ENCODE measurements at regions not wholly inside any gene's neighbourhood (a gene's known extent, or its start where the extent isn't known, plus 50 kb on each side); places are given as distances from the start of the nearest gene placed in this dataset.

DNA sequence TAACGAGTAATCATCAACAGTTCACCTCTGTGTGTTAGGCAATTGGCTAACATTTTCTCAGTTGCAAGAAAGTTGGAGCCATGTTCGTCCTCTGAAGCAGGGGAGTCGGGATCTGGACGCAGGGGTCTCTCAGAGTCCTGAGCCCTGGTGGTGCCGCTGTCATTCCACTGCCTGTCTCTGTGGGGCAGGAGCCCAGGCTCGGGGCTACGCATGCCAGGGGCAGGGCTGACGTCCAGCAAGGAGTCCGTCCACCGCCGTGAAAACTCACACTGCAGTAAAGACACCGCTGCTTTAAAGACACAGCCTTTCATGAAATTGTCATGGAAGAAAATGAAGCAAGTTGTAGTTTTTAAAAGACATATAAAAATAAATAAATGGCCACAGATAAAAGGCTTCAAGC lies 571.1 kb upstream of the SOX11 start:
- Histone ChIP-seq H3K9me3 (ENCODE audit: insufficient read depth, low read depth, low read length) (no peaks in the 10 kb centered on the region), H3K4me1 (ENCODE audit: insufficient read depth, low read length) (peaks cover 11% of the 10 kb centered on the region), H3K27ac (ENCODE audit: low read depth, low read length) (no peak overlapping the region), H3K9ac (ENCODE audit: low read depth, low read length) (no peak overlapping the region), H3K36me3 (ENCODE audit: insufficient read depth, low read length) (no peaks in the 10 kb centered on the region), H3K27me3 (ENCODE audit: insufficient read depth, low read length) (no peaks in the 10 kb centered on the region), H3K4me3 (ENCODE audit: low read length) (no peak overlapping the region)
- 96% methylated on average over 12 of the region's 12 CpGs for WGBS

DNA sequence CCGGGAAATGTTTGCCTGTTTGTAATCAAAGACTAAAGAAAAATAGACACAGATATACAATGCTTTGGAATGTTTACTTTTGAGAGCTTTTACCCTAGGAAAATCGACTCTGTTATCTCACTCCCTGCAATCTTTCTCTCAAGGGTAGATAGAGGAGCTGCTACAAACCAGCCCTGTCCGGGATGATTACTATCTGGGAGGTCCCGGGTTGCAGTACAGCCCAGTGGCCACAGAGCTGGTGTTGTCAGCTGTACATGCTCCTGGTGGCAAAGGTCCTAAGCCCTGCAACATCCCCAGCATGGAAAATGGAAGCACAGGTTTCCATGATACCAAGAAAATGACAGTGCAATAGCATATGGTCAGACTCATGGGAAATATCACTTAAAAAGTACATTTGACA lies 570.5 kb upstream of the SOX11 start:
- WGBS: 74% methylated on average over 3 of the region's 4 CpGs
- no peaks in the 10 kb centered on the region for H3K9me3 ChIP-seq (ENCODE audit: insufficient read depth, low read depth, low read length)
- no peak overlapping the region for H3K9ac ChIP-seq (ENCODE audit: low read depth, low read length)
- no peak overlapping the region for H3K27ac ChIP-seq (ENCODE audit: low read depth, low read length)
- H3K27me3 ChIP-seq (ENCODE audit: insufficient read depth, low read length): no peaks in the 10 kb centered on the region
- H3K4me3 ChIP-seq (ENCODE audit: low read length): no peak overlapping the region
- peaks cover 13% of the 10 kb centered on the region for H3K4me1 ChIP-seq (ENCODE audit: insufficient read depth, low read length)
- no peaks in the 10 kb centered on the region for H3K36me3 ChIP-seq (ENCODE audit: insufficient read depth, low read length)

- no peak overlapping the region for H3K4me3 ChIP-seq (ENCODE audit: low read length)
- H3K36me3 ChIP-seq (ENCODE audit: insufficient read depth, low read length): no peaks in the 10 kb centered on the region
- H3K4me1 ChIP-seq (ENCODE audit: insufficient read depth, low read length): peaks cover 13% of the 10 kb centered on the region
- no peaks in the 10 kb centered on the region for H3K27me3 ChIP-seq (ENCODE audit: insufficient read depth, low read length)
- no peak overlapping the region for H3K9ac ChIP-seq (ENCODE audit: low read depth, low read length)
- 99% methylated on average over 4 of the region's 4 CpGs for whole genome bisulfite sequencing
- no peaks in the 10 kb centered on the region for H3K9me3 ChIP-seq (ENCODE audit: insufficient read depth, low read depth, low read length)
- H3K27ac ChIP-seq (ENCODE audit: low read depth, low read length): no peak overlapping the region
These were observed 568.5 kb upstream of the SOX11 start for GRCh38 chr2:5123582-5124196.

- 24% methylated on average over 1 of the region's 2 CpGs for WGBS
These were observed 567.0 kb upstream of the SOX11 start for GRCh38 chr2:5125017-5125730.

DNA sequence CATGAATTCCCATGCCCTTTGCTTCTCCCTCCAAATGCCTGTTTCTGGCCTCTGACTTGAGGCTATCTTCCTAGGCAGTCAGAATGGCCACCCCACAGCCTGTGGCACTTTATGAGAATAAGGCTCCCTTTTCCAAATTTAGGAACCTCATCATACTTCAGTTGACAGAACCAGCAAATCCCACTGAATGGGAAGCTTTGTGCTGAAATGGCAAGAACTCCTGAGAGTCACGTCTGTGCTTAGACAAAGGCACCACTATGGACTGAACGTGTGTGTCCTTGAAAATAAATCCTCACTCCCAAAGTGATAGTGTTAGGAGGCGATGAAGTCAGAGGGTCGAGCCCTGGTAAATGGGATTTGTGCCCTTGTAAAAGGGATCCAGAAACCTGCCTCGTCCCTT lies 559.9 kb upstream of the SOX11 start:
- H3K4me1 ChIP-seq (ENCODE audit: insufficient read depth, low read length): no peaks in the 10 kb centered on the region
- H3K36me3 ChIP-seq (ENCODE audit: insufficient read depth, low read length): no peaks in the 10 kb centered on the region
- no peaks in the 10 kb centered on the region for H3K9me3 ChIP-seq (ENCODE audit: insufficient read depth, low read depth, low read length)
- no peaks in the 10 kb centered on the region for H3K27me3 ChIP-seq (ENCODE audit: insufficient read depth, low read length)
- H3K27ac ChIP-seq (ENCODE audit: low read depth, low read length): no peak overlapping the region
- H3K9ac ChIP-seq (ENCODE audit: low read depth, low read length): no peak overlapping the region
- WGBS: 98% methylated on average over 5 of the region's 5 CpGs
- H3K4me3 ChIP-seq (ENCODE audit: low read length): no peak overlapping the region

More at GRCh38 chr2:5125017-5125730, 567.0 kb upstream of the SOX11 start:
- Histone ChIP-seq H3K4me1 (ENCODE audit: insufficient read depth, low read length) (peaks cover 13% of the 10 kb centered on the region), H3K9me3 (ENCODE audit: insufficient read depth, low read depth, low read length) (no peaks in the 10 kb centered on the region), H3K4me3 (ENCODE audit: low read length) (peak overlapping the region; percentile 20), H3K36me3 (ENCODE audit: insufficient read depth, low read length) (no peaks in the 10 kb centered on the region), H3K9ac (ENCODE audit: low read depth, low read length) (0 out of 2 replicates have a peak overlapping the region, but pooled peaks have one; percentile 19), H3K27ac (ENCODE audit: low read depth, low read length) (peak overlapping the region; percentile 85; the same call in 1 of the 2 replicates), H3K27me3 (ENCODE audit: insufficient read depth, low read length) (no peaks in the 10 kb centered on the region)

DNA sequence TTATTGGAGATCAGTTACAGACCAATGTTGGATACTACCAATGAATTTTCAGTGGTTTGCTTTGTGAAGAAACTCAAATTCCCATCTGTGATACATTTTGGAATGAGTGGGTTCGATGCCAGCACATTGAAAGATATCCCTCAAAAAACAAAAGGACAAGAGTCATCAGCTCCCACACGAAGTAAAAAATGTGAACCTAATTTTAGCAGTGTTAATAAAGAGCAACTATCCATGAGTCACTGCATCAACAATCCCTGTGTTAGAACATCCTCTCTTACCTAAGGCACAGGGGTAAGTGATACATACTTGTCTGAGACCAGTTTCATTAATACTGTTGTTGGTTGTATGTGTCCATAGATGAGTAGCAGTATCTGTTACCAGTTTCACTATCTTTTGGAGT lies 551.8 kb upstream of the SOX11 start:
- Histone ChIP-seq H3K4me3 (ENCODE audit: low read length) (no peak overlapping the region), H3K9me3 (ENCODE audit: insufficient read depth, low read depth, low read length) (no peaks in the 10 kb centered on the region), H3K36me3 (ENCODE audit: insufficient read depth, low read length) (no peaks in the 10 kb centered on the region), H3K27ac (ENCODE audit: low read depth, low read length) (no peak overlapping the region), H3K27me3 (ENCODE audit: insufficient read depth, low read length) (no peaks in the 10 kb centered on the region), H3K4me1 (ENCODE audit: insufficient read depth, low read length) (no peaks in the 10 kb centered on the region), H3K9ac (ENCODE audit: low read depth, low read length) (no peak overlapping the region)
- 69% methylated on average over 2 of the region's 2 CpGs for WGBS

DNA sequence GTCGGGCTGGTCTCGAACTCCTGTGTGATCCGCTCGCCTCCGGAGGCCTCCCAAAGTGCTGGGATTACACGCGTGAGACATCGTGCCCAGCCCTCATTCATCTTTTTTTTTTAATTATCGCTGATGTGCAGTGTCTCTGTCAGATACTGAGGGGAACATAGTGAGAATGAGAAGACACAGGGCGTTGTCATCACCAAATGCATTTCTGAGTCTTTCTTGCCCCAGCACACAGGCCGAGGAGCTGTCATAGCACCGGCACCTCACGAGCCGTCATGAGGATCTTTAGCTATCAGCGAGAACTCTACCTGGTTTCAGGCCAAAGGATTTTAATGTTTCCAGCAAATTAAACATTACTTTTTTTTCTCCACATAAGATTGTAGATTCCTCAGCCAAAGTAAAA lies 548.0 kb upstream of the SOX11 start:
- WGBS: 98% methylated on average over 15 of the region's 15 CpGs
- Histone ChIP-seq H3K4me3 (ENCODE audit: low read length) (no peak overlapping the region), H3K9ac (ENCODE audit: low read depth, low read length) (no peak overlapping the region), H3K27me3 (ENCODE audit: insufficient read depth, low read length) (no peaks in the 10 kb centered on the region), H3K27ac (ENCODE audit: low read depth, low read length) (no peak overlapping the region), H3K9me3 (ENCODE audit: insufficient read depth, low read depth, low read length) (peaks cover 9% of the 10 kb centered on the region), H3K4me1 (ENCODE audit: insufficient read depth, low read length) (no peaks in the 10 kb centered on the region), H3K36me3 (ENCODE audit: insufficient read depth, low read length) (no peaks in the 10 kb centered on the region)

DNA sequence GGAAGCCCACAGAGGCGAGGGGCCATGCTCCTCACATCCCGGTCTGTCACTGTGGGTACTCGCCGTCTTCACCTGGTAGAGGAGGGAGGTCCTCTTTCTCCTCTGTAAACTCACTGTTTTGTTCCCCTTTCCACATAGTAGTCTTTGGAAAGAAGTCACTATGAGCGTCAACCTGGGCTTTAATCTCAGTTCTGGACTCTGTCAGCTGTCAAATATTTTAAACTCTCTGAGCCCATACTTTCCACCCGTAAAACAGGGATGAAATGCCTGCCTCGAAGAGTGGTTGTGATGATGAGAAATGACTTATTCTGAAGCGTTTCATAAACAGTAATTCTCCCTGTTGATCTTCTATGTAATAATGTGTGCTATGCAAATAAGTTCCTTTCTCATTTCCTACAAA lies 547.1 kb upstream of the SOX11 start:
- H3K9me3 ChIP-seq (ENCODE audit: insufficient read depth, low read depth, low read length): peaks cover 16% of the 10 kb centered on the region
- H3K27me3 ChIP-seq (ENCODE audit: insufficient read depth, low read length): no peaks in the 10 kb centered on the region
- WGBS: 96% methylated on average over 8 of the region's 8 CpGs
- H3K9ac ChIP-seq (ENCODE audit: low read depth, low read length): no peak overlapping the region
- no peaks in the 10 kb centered on the region for H3K4me1 ChIP-seq (ENCODE audit: insufficient read depth, low read length)
- no peak overlapping the region for H3K27ac ChIP-seq (ENCODE audit: low read depth, low read length)
- H3K36me3 ChIP-seq (ENCODE audit: insufficient read depth, low read length): no peaks in the 10 kb centered on the region
- H3K4me3 ChIP-seq (ENCODE audit: low read length): no peak overlapping the region

DNA sequence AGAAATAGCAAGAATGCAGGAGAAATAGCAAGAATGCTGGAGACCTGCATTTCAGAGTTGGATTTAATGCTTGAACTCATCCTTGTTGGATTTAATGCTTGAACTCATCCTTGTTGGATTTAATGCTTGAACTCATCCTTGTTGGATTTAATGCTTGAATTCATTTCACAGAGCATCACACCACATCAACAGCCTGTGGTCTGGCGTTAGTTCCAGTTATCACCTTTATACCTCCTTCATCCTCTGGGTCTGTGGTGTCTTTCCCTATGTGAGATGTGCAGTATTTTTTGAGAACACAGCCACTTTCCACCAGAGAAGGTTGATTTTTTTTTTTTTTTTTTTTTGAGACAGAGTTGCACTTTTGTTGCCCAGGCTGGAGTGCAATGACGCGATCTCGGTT lies 546.4 kb upstream of the SOX11 start:
- Histone ChIP-seq H3K27ac (ENCODE audit: low read depth, low read length) (no peak overlapping the region), H3K4me3 (ENCODE audit: low read length) (no peak overlapping the region), H3K4me1 (ENCODE audit: insufficient read depth, low read length) (no peaks in the 10 kb centered on the region), H3K9me3 (ENCODE audit: insufficient read depth, low read depth, low read length) (peaks cover 16% of the 10 kb centered on the region), H3K36me3 (ENCODE audit: insufficient read depth, low read length) (no peaks in the 10 kb centered on the region), H3K27me3 (ENCODE audit: insufficient read depth, low read length) (no peaks in the 10 kb centered on the region), H3K9ac (ENCODE audit: low read depth, low read length) (no peak overlapping the region)
- 98% methylated on average over 3 of the region's 4 CpGs for WGBS

DNA sequence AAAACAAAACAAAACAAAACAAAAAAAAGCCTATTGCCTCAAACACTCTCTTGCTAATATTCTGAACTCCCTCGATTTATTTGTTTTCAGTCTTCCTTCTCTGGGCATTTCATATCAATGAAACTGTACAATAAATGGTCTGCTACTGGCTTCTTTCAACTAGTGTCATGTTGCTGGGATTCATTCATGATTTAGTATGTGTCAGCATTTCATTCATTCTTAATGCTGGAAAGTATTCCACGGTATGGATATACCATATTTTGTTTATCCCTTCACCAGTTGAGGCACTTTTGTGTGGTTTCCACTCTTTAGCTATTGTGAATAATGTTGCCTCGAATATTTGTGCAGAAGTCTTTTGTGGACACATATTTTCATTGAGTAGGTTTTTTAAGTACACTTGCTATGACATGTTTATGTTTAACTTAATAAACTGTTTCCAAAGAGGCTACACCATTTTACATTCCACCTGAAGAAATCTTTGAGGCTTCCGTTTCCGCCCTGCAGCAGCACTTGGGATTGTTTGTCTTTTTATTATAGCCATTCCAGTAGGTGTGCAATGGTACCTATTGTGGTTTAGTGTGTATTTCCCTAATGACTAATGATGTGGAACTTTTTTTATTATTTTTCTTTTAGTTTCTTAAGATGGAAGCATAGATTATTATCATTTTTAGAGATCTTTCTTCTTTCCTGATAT lies 543.6 kb upstream of the SOX11 start:
- 94% methylated on average over 5 of the region's 5 CpGs for WGBS

DNA sequence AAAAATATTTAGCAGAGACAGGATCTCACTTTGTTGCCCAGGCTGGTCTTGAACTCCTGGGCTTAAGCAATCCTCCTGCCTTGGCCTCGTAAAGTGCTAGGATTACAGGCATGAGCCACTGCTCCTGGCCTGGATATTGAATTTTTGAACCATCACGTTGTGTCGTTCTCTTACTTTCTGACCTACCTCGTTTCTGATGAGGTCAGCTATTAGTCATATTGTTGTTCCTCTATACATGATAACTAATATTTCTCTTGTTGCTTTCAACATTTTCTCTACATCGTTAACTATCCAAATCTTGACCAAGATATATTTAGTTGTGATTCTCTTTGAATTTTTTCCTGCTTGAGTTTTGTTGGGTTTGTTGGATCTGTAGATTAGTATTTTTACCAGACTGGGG lies 541.3 kb upstream of the SOX11 start:
- WGBS: 97% methylated on average over 4 of the region's 5 CpGs
- Histone ChIP-seq H3K27ac (ENCODE audit: low read depth, low read length) (no peak overlapping the region), H3K27me3 (ENCODE audit: insufficient read depth, low read length) (no peaks in the 10 kb centered on the region), H3K9me3 (ENCODE audit: insufficient read depth, low read depth, low read length) (peaks cover 16% of the 10 kb centered on the region), H3K4me3 (ENCODE audit: low read length) (no peak overlapping the region), H3K4me1 (ENCODE audit: insufficient read depth, low read length) (no peaks in the 10 kb centered on the region), H3K9ac (ENCODE audit: low read depth, low read length) (no peak overlapping the region), H3K36me3 (ENCODE audit: insufficient read depth, low read length) (no peaks in the 10 kb centered on the region)

More for the DNA sequence above, 543.6 kb upstream of the SOX11 start:
- H3K36me3 ChIP-seq (ENCODE audit: insufficient read depth, low read length): no peaks in the 10 kb centered on the region
- peaks cover 16% of the 10 kb centered on the region for H3K9me3 ChIP-seq (ENCODE audit: insufficient read depth, low read depth, low read length)
- H3K9ac ChIP-seq (ENCODE audit: low read depth, low read length): no peak overlapping the region
- no peaks in the 10 kb centered on the region for H3K4me1 ChIP-seq (ENCODE audit: insufficient read depth, low read length)
- H3K4me3 ChIP-seq (ENCODE audit: low read length): no peak overlapping the region
- no peaks in the 10 kb centered on the region for H3K27me3 ChIP-seq (ENCODE audit: insufficient read depth, low read length)
- no peak overlapping the region for H3K27ac ChIP-seq (ENCODE audit: low read depth, low read length)

Measured in HUES64 (cell line).